Neural cell (in vitro differentiated cells): ENCODE measurements at regions not wholly inside any gene's neighbourhood (a gene's known extent, or its start where the extent isn't known, plus 50 kb on each side); places are given as distances from the start of the nearest gene placed in this dataset.

ENCODE experiments used
- EP300 ChIP-seq: fragments of 450-650 bp; conservative IDR thresholded peaks from 2 replicates; pipeline ENCODE4 v1.6.1; 2014; ENCODE audit warnings: antibody characterized with exemption, mild to moderate bottlenecking, moderate library complexity; ENCODE audit not compliant: poor library complexity, severe bottlenecking
- EZH2 ChIP-seq: fragments of 200-600, 300-800 bp; shearing (Covaris generic), sonication (generic); IDR thresholded peaks from 2 replicates; pipeline ENCODE4 v1.6.1; 2014; ENCODE audit warnings: antibody characterized with exemption, low read length, borderline replicate concordance, mild to moderate bottlenecking; ENCODE audit not compliant: insufficient read depth, poor library complexity, severe bottlenecking
- POLR2AphosphoS5 ChIP-seq: IDR thresholded peaks from 2 replicates; pipeline ENCODE4 v1.6.1; 2012
- RAD21 ChIP-seq: fragments of 450-650 bp; conservative IDR thresholded peaks from 2 replicates; pipeline ENCODE4 v1.6.1; 2014; ENCODE audit warnings: antibody characterized with exemption, mild to moderate bottlenecking, moderate library complexity
- SMC3 ChIP-seq: fragments of 450-650 bp; conservative IDR thresholded peaks from 2 replicates; pipeline ENCODE4 v1.6.1; 2014; ENCODE audit warnings: antibody characterized with exemption, mild to moderate bottlenecking, moderate library complexity; ENCODE audit not compliant: poor library complexity
- TAF1 ChIP-seq: IDR thresholded peaks from 2 replicates; pipeline ENCODE4 v1.6.1; 2012; ENCODE audit warnings: low read depth
- TF ChIP-seq, protein P1 (sequence below): fragments of 450-650 bp; IDR thresholded peaks from 2 replicates; pipeline ENCODE4 v1.5.1; 2014; ENCODE audit warnings: antibody characterized with exemption, mild to moderate bottlenecking, moderate library complexity; ENCODE audit not compliant: poor library complexity, severe bottlenecking
- TF ChIP-seq, protein P2 (sequence below): IDR thresholded peaks from 2 replicates; pipeline ENCODE4 v1.6.1; 2012; ENCODE audit warnings: borderline replicate concordance

DNA sequence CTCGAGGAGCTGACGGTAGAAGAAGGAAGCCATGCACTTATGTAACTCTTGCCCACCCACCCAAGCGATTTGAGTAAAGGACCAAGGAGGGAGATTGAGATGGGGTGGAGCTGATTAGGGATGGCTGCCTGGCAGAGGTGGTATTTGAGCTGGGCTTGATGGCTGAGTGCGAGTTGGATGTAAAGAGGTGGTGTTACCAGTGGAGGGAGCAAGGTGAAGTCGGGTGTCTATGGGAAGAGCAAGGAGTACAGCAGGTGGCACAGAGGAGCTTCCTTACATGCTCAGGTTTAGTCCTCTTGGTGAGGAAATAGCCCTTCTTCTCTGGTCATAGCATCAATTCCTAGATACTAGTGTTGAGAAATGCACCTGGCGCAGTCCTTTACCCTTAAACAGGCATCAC is 294.2 kb upstream of the SKOR2 start:
- TF ChIP-seq, protein P1, sequence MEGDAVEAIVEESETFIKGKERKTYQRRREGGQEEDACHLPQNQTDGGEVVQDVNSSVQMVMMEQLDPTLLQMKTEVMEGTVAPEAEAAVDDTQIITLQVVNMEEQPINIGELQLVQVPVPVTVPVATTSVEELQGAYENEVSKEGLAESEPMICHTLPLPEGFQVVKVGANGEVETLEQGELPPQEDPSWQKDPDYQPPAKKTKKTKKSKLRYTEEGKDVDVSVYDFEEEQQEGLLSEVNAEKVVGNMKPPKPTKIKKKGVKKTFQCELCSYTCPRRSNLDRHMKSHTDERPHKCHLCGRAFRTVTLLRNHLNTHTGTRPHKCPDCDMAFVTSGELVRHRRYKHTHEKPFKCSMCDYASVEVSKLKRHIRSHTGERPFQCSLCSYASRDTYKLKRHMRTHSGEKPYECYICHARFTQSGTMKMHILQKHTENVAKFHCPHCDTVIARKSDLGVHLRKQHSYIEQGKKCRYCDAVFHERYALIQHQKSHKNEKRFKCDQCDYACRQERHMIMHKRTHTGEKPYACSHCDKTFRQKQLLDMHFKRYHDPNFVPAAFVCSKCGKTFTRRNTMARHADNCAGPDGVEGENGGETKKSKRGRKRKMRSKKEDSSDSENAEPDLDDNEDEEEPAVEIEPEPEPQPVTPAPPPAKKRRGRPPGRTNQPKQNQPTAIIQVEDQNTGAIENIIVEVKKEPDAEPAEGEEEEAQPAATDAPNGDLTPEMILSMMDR, result no peak
- TF ChIP-seq RAD21 (no peak), TAF1 (no peak), POLR2AphosphoS5 (no peak), EZH2 (no peak), SMC3 (no peak), EP300 (no peak)
- TF ChIP-seq, protein P2, sequence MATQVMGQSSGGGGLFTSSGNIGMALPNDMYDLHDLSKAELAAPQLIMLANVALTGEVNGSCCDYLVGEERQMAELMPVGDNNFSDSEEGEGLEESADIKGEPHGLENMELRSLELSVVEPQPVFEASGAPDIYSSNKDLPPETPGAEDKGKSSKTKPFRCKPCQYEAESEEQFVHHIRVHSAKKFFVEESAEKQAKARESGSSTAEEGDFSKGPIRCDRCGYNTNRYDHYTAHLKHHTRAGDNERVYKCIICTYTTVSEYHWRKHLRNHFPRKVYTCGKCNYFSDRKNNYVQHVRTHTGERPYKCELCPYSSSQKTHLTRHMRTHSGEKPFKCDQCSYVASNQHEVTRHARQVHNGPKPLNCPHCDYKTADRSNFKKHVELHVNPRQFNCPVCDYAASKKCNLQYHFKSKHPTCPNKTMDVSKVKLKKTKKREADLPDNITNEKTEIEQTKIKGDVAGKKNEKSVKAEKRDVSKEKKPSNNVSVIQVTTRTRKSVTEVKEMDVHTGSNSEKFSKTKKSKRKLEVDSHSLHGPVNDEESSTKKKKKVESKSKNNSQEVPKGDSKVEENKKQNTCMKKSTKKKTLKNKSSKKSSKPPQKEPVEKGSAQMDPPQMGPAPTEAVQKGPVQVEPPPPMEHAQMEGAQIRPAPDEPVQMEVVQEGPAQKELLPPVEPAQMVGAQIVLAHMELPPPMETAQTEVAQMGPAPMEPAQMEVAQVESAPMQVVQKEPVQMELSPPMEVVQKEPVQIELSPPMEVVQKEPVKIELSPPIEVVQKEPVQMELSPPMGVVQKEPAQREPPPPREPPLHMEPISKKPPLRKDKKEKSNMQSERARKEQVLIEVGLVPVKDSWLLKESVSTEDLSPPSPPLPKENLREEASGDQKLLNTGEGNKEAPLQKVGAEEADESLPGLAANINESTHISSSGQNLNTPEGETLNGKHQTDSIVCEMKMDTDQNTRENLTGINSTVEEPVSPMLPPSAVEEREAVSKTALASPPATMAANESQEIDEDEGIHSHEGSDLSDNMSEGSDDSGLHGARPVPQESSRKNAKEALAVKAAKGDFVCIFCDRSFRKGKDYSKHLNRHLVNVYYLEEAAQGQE, result no peak
